ENCODE measurements at regions not wholly inside any gene's neighbourhood (a gene's known extent, or its start where the extent isn't known, plus 50 kb on each side); places are given as distances from the start of the nearest gene placed in this dataset.
"Not testable (repeated sequence)": the region's sequence is repeated elsewhere in the genome, so short reads cannot be mapped to it uniquely, and the experiment has no call there.

GRCh38 chr21:9046870-9047269 is 1474.5 kb upstream of the TPTE start:
- not testable (repeated sequence) for TF ChIP-seq EP300, CTCF (IDR thresholded peaks at IDR 0.05)
